GM13977 (cell line): ENCODE measurements at regions not wholly inside any gene's neighbourhood (a gene's known extent, or its start where the extent isn't known, plus 50 kb on each side); places are given as distances from the start of the nearest gene placed in this dataset.

Experiments
- DNase-seq: peaks from one replicate; pipeline ENCODE4 v3.0.0; 2012; ENCODE audit warnings: low spot score
- in situ Hi-C: fragments of 300-500 bp; cut with MboI; formaldehyde crosslinking; loops from one replicate; pipeline ENCODE4 v1.12.0; 2022; ENCODE audit warnings: low sequenced_read_pairs, low pct_unique_long_range_greater_than_20kb, mixed read lengths, inconsistent platforms; ENCODE audit not compliant: unreplicated experiment
- TF ChIP-seq, protein P1 (sequence below): IDR thresholded peaks from 2 replicates; pipeline ENCODE4 v1.5.1; 2012; ENCODE audit warnings: mild to moderate bottlenecking, control low read depth; ENCODE audit not compliant: insufficient read depth; ENCODE audit errors: extremely low read depth, missing control alignments

GRCh38 chr7:49119706-49120105, 195.4 kb downstream of the CDC14C start:
- TF ChIP-seq, protein P1, sequence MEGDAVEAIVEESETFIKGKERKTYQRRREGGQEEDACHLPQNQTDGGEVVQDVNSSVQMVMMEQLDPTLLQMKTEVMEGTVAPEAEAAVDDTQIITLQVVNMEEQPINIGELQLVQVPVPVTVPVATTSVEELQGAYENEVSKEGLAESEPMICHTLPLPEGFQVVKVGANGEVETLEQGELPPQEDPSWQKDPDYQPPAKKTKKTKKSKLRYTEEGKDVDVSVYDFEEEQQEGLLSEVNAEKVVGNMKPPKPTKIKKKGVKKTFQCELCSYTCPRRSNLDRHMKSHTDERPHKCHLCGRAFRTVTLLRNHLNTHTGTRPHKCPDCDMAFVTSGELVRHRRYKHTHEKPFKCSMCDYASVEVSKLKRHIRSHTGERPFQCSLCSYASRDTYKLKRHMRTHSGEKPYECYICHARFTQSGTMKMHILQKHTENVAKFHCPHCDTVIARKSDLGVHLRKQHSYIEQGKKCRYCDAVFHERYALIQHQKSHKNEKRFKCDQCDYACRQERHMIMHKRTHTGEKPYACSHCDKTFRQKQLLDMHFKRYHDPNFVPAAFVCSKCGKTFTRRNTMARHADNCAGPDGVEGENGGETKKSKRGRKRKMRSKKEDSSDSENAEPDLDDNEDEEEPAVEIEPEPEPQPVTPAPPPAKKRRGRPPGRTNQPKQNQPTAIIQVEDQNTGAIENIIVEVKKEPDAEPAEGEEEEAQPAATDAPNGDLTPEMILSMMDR, result no peak
- in situ Hi-C loops, result no loop called here
- DNase-seq, result no peak

DNA sequence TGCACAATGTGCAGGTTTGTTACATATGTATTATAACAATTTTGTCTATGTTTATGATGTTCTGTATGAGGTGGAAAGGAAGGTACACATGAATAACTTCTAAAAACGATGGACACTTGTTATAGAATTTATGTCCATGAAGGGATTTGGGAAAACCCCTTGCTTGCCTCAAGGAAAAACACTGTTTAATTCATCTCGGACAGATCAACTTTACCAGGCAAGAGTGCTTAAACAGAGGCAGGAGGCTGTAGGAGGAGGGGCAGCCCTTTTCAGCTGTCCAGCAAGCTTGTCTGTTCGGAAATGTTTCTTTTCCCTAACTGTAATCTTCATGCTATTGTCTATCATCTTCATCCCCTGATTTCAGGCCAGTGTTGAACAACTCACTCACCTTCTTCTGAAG, 200.9 kb downstream of the CDC14C start:
- no peak for DNase-seq
- in situ Hi-C loops, result no loop called here
- TF ChIP-seq, protein P1, result no peak

DNA sequence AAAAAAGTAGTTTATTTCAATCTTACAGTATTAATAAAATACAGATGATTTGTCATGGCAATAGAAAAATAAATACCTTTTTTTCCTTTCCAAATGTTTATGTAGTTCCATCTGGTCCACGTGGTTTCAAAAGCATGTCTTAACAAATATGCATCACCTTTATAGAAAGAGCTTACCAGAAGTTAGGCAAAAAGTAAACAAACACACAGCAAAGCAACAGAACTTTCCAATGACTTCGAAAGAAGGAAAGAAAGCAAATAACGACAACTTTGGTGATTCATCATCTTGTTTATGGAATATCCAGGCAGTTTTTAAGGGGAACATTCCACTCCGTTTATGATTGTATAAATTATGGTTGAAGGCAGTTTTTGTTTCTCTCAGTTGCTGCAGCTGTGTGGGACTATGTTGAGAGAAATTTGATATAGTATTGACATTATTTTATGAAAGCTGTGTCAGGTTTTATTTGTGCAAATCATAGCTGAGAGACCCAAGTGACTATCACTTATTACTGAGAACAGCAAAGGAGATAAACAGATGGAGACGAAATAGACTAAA, 203.1 kb downstream of the CDC14C start:
- DNase-seq, result no peak
- TF ChIP-seq, protein P1, result no peak
- in situ Hi-C loops, result no loop called here

- in situ Hi-C loops, result no loop called here
- TF ChIP-seq, protein P1, result no peak
- DNase-seq, result no peak
Observed at GRCh38 chr7:49137978-49138377, 213.6 kb downstream of the CDC14C start.

DNA sequence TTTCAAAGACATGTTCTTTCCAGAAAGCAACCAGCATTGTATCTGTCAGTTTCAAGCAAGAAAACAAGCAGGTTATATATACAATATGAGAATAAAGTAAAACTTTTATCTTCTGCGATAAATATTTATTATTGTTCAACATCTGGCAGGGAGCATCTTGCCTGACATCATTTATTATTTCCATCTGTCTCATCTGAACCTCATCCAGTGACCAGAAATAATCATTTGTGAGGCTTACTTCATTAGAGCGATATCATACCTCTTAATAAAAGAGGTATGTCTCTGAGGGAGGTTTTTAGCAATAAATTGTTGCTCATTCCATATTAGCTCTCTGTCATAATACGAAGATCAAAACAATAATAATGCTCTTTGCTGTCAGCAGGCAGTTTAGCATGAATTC, 226.1 kb downstream of the CDC14C start:
- no peak for DNase-seq
- in situ Hi-C loops, result no loop called here
- TF ChIP-seq, protein P1, result no peak

GRCh38 chr7:49151146-49151545, 226.8 kb downstream of the CDC14C start:
- in situ Hi-C loops, result no loop called here
- TF ChIP-seq, protein P1, result no peak
- no peak for DNase-seq

GRCh38 chr7:49158321-49158720, 234.0 kb downstream of the CDC14C start:
- TF ChIP-seq, protein P1, result no peak
- in situ Hi-C loops, result no loop called here
- DNase-seq, result no peak
